ENCODE measurements at regions not wholly inside any gene's neighbourhood (a gene's known extent, or its start where the extent isn't known, plus 50 kb on each side); places are given as distances from the start of the nearest gene placed in this dataset.

DNA sequence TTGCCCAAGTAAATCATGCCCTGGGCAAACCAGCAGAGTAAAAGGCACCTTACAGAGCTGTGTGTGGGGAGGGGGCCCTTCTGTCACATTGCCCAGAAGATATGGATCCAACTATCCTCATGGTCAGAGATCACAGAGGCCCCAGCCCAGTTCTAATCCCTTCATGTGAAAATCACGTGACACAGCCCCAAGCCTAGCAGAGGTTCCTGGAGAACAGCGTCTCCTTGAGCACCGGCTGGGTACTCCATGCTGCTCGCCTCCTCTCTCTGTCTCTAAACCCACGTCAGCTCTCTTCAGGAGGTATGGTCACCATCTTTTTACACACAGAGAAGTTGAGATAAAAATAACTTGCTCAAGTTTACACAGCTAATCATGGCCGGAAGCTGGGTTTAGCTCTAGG is 230.2 kb downstream of the ANKRD60 start:
- TF ChIP-seq, protein P1, sequence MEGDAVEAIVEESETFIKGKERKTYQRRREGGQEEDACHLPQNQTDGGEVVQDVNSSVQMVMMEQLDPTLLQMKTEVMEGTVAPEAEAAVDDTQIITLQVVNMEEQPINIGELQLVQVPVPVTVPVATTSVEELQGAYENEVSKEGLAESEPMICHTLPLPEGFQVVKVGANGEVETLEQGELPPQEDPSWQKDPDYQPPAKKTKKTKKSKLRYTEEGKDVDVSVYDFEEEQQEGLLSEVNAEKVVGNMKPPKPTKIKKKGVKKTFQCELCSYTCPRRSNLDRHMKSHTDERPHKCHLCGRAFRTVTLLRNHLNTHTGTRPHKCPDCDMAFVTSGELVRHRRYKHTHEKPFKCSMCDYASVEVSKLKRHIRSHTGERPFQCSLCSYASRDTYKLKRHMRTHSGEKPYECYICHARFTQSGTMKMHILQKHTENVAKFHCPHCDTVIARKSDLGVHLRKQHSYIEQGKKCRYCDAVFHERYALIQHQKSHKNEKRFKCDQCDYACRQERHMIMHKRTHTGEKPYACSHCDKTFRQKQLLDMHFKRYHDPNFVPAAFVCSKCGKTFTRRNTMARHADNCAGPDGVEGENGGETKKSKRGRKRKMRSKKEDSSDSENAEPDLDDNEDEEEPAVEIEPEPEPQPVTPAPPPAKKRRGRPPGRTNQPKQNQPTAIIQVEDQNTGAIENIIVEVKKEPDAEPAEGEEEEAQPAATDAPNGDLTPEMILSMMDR (IDR thresholded peaks at IDR 0.05; ENCODE audit: insufficient read depth, low read length) = no peak
- TF ChIP-seq POLR2AphosphoS5 (IDR thresholded peaks at IDR 0.05; ENCODE audit: low read depth) (no peak), REST (IDR thresholded peaks at IDR 0.05; ENCODE audit: insufficient replicate concordance, low read depth) (no peak), GABPA (IDR thresholded peaks at IDR 0.05; ENCODE audit: low read depth) (no peak)
